Hypothalamus (tissue), 51 donors: ENCODE measurements at regions not wholly inside any gene's neighbourhood (a gene's known extent, or its start where the extent isn't known, plus 50 kb on each side); places are given as distances from the start of the nearest gene placed in this dataset.
"Not testable (repeated sequence)": the region's sequence is repeated elsewhere in the genome, so short reads cannot be mapped to it uniquely, and the experiment has no call there.

ENCODE experiments used
- DNase-seq, 51 donors: peaks; one replicate each; lab custom pipeline; 2025; lab: John Stamatoyannopoulos, UW

- DNase-seq: no peak
Measured at GRCh38 chr14:43764433-43764832, 742.6 kb downstream of the FSCB start.

DNA sequence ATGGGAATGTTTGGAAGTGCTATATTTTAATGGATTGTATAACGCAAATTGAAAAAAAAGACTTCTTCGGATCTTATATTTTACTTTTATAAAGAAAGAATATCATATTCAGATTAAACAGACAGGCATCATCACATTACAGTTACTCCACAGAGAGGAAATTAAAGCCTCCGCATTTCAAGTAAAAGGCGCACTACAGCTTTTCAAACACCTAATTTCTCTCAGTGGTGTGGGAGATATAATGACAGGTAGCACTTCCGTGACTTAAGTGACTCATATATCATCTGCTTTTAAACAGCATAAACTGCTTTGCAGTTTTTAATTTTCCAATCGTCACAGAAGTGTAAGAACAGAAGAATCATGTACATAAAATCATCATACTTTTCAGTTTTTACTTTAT lies 751.4 kb downstream of the FSCB start:
- no peak for DNase-seq

GRCh38 chr14:43754838-43755237 lies 752.2 kb downstream of the FSCB start:
- DNase-seq: no peak

DNA sequence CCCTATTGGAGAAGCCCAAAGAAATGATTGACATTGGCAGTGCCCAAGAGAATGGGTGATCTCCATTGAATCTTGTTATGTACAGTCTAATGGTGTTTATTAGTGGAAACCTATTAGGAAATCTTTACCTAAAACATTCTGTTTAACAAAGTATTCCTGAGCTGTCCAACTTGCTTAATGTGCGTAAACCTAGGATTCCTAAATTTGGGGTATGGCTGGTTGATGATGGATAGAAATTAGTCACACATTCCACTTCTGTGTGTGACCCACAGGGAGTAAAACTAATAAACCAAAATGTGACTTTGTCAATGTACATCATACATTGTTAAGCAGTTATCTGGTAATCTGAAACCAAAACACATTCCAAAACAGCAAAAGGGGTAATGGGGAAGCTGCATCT lies 761.3 kb downstream of the FSCB start:
- DNase-seq: no peak

- no peak for DNase-seq
Measured at GRCh38 chr14:43735932-43736331, 771.2 kb downstream of the FSCB start.

DNA sequence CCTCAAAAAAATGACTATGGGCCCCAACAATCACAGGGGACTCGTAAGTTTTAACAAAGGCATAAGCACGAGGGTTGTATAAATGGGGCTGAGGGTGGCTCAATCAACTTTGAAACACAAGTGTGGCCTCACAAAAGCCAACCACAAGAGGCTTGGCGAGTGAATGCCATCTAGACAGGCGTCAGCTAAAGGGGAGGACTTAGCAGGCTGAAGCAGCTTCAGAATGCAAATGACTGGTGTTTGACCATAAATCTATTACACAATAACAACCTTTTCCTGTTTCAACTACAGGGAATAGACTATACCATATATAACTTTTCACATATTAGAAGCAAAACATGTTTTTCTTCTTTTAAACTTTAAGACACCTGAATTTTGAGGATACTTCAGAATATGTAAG lies 777.9 kb downstream of the FSCB start:
- no peak for DNase-seq

GRCh38 chr14:43706900-43707299 lies 800.2 kb downstream of the FSCB start:
- DNase-seq: no peak

GRCh38 chr14:43698561-43699284 lies 808.4 kb downstream of the FSCB start:
- DNase-seq: not testable (repeated sequence)

DNA sequence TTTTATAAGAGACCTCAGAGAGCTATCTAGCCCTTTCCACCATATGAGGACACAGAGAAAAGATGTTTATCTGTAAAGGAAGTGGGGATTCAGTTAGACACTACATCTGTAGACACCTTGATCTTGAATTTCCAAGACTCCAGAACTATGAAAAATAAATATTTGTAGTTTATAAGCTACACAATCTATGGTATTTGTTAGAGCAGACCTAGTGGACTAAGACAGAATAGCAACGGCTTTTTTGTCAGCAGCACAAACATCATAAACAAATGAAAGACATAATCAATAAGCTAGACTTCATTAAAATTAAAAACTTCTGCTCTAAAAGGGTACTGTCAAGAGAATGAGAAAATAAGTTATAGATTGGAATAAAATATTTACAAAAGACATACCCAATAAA lies 810.1 kb downstream of the FSCB start:
- DNase-seq: no peak

- DNase-seq: no peak
Measured at GRCh38 chr14:43692706-43693105, 814.4 kb downstream of the FSCB start.

GRCh38 chr14:43687921-43688320 lies 819.2 kb downstream of the FSCB start:
- DNase-seq: no peak

DNA sequence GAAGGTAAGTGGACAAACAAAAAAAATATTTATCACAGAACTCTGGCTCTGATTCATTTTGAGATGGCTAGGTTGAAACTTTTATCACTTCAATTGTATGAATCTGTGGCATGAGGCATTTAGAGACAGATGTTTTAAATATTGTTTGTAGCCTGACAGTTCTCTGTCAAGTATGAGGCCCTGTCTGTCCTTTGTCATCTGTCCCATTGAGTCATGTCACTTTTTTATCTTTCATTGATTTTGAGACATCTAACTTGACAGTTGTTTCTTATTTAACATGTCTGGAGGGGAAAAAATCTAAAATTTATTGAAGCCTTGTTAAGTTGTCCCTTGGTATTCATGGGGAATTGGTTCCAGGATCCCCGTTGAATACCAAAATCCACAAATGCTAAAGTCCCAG lies 829.5 kb downstream of the FSCB start:
- DNase-seq: no peak

DNA sequence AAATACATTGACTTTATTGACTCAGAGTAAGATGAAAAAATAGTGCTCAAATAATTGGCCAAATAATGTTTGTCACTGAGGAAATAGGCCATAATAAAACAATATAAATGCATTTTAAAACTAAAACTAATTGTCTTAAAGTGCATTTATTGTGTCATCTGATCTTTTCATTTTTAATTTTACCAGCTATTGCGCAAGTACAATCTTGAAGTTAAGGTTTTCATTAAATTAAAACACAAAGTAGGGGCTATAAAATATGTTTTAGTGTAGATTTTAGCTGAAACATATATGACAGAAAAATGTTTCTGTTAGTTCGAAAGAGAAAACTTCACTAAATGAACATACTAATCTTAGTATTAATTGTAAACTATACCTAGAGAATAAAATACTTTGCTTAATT lies 832.8 kb downstream of the FSCB start:
- DNase-seq: no peak

DNA sequence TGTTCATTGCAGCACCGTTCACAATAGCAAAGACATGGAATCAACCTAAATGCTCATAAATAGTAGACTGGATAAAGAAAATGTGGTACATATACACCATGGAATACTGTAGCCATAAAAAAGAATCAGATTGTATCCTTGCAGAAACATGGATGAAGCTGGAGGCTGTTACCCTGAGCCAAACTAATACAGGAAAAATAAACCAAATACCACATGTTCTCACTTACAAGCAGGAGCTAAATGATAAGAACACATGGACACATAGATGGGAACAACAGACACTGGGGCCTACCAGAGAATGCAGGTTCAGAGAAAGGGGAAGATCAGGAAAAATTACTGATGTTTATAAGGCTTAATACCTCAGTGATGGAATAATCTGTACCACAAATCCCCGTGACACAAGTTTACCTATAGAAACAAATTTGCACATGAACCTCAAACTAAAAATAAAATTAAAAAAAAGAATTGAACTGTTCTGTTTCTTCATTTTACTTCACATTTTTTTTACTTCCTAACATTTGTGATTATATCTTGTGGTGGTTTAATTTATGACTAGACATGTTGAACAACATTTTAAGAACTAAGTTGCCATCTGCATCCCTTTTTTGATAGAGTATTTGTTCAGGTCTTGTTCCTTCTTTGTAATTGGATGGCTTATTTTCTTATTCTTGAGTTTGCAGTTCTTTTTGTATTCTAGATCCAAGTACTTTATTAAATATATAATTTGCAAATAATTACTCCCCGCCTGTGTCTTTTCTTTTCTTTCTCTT lies 835.2 kb downstream of the FSCB start:
- DNase-seq: no peak

DNA sequence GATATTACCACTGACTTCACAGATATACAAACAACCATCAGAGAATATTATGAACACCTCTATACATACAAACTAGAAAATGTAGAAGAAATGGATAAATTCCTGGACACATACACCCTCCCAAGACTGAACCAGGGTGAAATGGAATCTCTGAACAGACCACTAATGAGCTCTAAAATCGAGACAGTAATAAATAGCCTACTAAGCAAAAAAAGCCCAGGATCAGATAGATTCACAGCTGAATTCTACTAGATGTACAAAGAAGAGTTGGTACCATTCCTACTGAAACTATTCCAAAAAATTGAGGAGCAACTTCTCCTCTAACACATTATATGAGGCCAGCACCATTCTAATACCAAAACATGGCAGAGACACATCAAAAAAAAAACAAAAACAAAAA lies 837.7 kb downstream of the FSCB start:
- no peak for DNase-seq

- DNase-seq: no peak
Measured at GRCh38 chr14:43665570-43666267, 841.4 kb downstream of the FSCB start.

GRCh38 chr14:43655194-43655593 lies 851.9 kb downstream of the FSCB start:
- not testable (repeated sequence) for DNase-seq

DNA sequence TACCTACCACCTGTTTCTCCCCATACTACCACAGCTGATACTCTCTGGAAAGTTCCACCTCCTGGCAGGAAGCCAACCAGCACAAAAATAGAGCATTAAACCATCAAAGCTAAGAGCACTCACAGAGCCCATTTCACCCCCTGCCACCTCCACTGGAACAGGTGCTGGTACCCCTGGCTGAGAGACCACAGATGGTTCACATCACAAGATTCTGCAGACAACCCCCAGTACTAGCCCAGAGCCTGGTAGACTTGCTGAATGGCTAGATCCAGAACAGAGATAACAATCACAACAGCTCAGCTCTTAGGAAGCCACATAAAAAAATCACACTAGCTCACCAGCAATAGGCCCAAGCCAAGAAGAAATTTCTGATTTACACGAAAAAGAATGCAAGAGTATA lies 855.2 kb downstream of the FSCB start:
- DNase-seq: no peak

- no peak for DNase-seq
Measured at GRCh38 chr14:43651185-43651787, 855.8 kb downstream of the FSCB start.

DNA sequence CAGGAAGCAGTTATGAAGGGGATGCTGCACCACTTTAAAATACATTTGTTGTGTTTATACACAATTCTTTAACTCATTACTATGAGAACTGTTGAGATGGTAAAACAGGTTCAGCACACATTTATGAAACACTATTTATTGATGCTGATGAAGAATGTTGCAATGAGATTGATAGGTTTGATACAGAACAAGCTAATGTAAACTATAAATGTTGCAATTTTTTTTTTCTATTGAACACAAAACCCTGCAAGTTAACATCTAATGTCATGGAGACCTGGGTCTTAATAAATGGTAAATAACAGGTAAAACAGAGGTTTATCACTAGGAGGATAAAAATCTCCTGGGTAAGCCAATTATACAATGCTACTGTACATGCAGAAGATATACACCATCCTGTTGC lies 857.6 kb downstream of the FSCB start:
- no peak for DNase-seq

GRCh38 chr14:43647302-43647701 lies 859.8 kb downstream of the FSCB start:
- no peak for DNase-seq
